Gastrocnemius medialis (tissue), 4 donors: ENCODE measurements at regions not wholly inside any gene's neighbourhood (a gene's known extent, or its start where the extent isn't known, plus 50 kb on each side); places are given as distances from the start of the nearest gene placed in this dataset.

ENCODE experiments used
- CTCF ChIP-seq, 5 experiments: fragments of 450-650 bp in 3 of 5; fragments of 200-600 bp in 2 of 5; sonication (generic) in 2 of 5; IDR thresholded peaks in 4 of 5; conservative IDR thresholded peaks in 1 of 5; 1 replicate in 4 of 5; 2 replicates in 1 of 5; pipeline ENCODE4 v1.5.1; 2016 to 2019; ENCODE audit warnings: antibody characterized with exemption in 5 of 5, mild to moderate bottlenecking in 3 of 5, moderate library complexity in 3 of 5
- POLR2A ChIP-seq, 2 donors: fragments of 450-650 bp; IDR thresholded peaks; one replicate each; pipeline ENCODE4 v1.6.1; 2017; ENCODE audit warnings: antibody characterized with exemption in 2 of 2, mild to moderate bottlenecking in 2 of 2, moderate library complexity in 2 of 2

DNA sequence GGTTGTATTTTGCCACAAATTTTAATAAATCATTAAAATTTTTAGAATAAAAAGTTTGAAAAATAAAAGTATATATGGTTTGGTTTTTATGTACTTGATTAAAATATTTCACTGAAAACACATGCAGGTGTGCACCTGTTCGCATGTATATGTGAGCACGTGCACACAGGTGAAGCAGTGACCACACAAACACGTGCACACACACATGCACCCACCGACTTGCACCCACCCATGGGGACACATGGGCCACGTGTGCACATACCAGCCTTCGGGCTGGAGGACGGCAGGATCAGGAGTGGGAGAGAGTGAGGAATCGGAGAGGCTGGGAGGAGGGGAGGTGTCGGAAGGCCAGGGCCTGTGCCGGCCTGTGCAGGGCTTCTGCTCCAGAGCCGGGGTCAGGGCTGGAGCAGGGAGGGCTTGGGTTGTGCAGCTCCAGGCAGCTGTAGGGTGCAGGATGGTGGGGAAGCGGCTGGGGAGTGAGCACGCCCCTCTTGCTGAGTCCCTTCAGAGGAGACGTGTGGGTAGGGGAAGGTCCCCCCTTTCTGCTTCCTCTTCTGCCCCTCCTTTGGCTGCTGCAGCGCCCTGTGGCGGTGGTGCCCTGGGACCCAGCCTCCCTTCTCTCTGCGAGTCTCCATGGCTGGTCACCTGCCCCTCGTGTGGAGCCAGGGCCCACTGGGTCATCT lies 106.9 kb upstream of the HDAC4 start:
- TF ChIP-seq POLR2A (IDR thresholded peaks at IDR 0.05) (no peak), CTCF (IDR thresholded peaks at IDR 0.05 in 4 of 5, conservative IDR thresholded peaks at IDR 0.05 in 1 of 5) (no peak)
